ENCODE measurements at regions not wholly inside any gene's neighbourhood (a gene's known extent, or its start where the extent isn't known, plus 50 kb on each side); places are given as distances from the start of the nearest gene placed in this dataset.

- TF ChIP-seq CTCF (conservative IDR thresholded peaks at IDR 0.05; ENCODE audit: low read length) (no peak), EZH2phosphoT487 (IDR thresholded peaks at IDR 0.05; ENCODE audit: borderline replicate concordance, low read depth, low read length) (no peak)
Observed at GRCh38 chr20:4406627-4407026, 157.5 kb upstream of the ADRA1D start.
